ENCODE measurements at regions not wholly inside any gene's neighbourhood (a gene's known extent, or its start where the extent isn't known, plus 50 kb on each side); places are given as distances from the start of the nearest gene placed in this dataset.

GRCh38 chr17:77742579-77742978, 215.9 kb upstream of the TNRC6C start:
- no peak for ATAC-seq (ENCODE audit: low FRiP score)
- 82 to 91% methylated on average over 8 of the region's 8 CpGs for WGBS, 2 donors
- intact Hi-C loops (cut with DNase I) = no loop called here
- no peak overlapping the region for H3K27ac ChIP-seq (ENCODE audit: low read depth in 1 of 2, low read length in 2 of 2)
- no peaks in the 10 kb centered on the region for H3K27me3 ChIP-seq (ENCODE audit: control insufficient read depth in 1 of 2, insufficient read depth in 2 of 2, low read length in 1 of 2)
- H3K9me3 ChIP-seq (ENCODE audit: control insufficient read depth, low read length) = no peaks in the 10 kb centered on the region
- no peaks in the 10 kb centered on the region for H3K4me1 ChIP-seq (ENCODE audit: control insufficient read depth in 1 of 2, insufficient read depth in 2 of 2, low read length in 2 of 2)
- H3K36me3 ChIP-seq (ENCODE audit: control insufficient read depth in 1 of 2, insufficient read depth in 2 of 2, low read length in 1 of 2) = no peaks in the 10 kb centered on the region
- no peak overlapping the region for H3K4me3 ChIP-seq (ENCODE audit: low read length in 2 of 2)
- DNase-seq = no peak

GRCh38 chr17:77744066-77744988, 214.2 kb upstream of the TNRC6C start:
- Histone ChIP-seq H3K4me3 (ENCODE audit: low read length in 2 of 2) (no peak overlapping the region), H3K9me3 (ENCODE audit: control insufficient read depth, low read length) (no peaks in the 10 kb centered on the region), H3K27me3 (ENCODE audit: control insufficient read depth in 1 of 2, insufficient read depth in 2 of 2, low read length in 1 of 2) (no peaks in the 10 kb centered on the region), H3K36me3 (ENCODE audit: control insufficient read depth in 1 of 2, insufficient read depth in 2 of 2, low read length in 1 of 2) (no peaks in the 10 kb centered on the region), H3K27ac (ENCODE audit: low read depth in 1 of 2, low read length in 2 of 2) (no peak overlapping the region), H3K4me1 (ENCODE audit: control insufficient read depth in 1 of 2, insufficient read depth in 2 of 2, low read length in 2 of 2) (no peaks in the 10 kb centered on the region)
- DNase-seq = peak in 1 of 2 donors; percentile 80
- peak; percentile 72 for ATAC-seq (ENCODE audit: low FRiP score)
- intact Hi-C loops (cut with DNase I) = no loop called here
- 92% methylated on average over 21 of the region's 21 CpGs for WGBS, 2 donors

- Histone ChIP-seq H3K27ac (ENCODE audit: low read depth in 1 of 2, low read length in 2 of 2) (no peak overlapping the region), H3K9me3 (ENCODE audit: control insufficient read depth, low read length) (no peaks in the 10 kb centered on the region), H3K4me3 (ENCODE audit: low read length in 2 of 2) (no peak overlapping the region), H3K27me3 (ENCODE audit: control insufficient read depth in 1 of 2, insufficient read depth in 2 of 2, low read length in 1 of 2) (no peaks in the 10 kb centered on the region), H3K36me3 (ENCODE audit: control insufficient read depth in 1 of 2, insufficient read depth in 2 of 2, low read length in 1 of 2) (no peaks in the 10 kb centered on the region), H3K4me1 (ENCODE audit: control insufficient read depth in 1 of 2, insufficient read depth in 2 of 2, low read length in 2 of 2) (no peaks in the 10 kb centered on the region)
- WGBS, 2 donors = 95 to 100% methylated on average over 2 of the region's 2 CpGs
- no peak for DNase-seq
- ATAC-seq (ENCODE audit: low FRiP score) = no peak
- intact Hi-C loops (cut with DNase I) = no loop called here
Measured at GRCh38 chr17:77745702-77746101, 212.8 kb upstream of the TNRC6C start.

DNA sequence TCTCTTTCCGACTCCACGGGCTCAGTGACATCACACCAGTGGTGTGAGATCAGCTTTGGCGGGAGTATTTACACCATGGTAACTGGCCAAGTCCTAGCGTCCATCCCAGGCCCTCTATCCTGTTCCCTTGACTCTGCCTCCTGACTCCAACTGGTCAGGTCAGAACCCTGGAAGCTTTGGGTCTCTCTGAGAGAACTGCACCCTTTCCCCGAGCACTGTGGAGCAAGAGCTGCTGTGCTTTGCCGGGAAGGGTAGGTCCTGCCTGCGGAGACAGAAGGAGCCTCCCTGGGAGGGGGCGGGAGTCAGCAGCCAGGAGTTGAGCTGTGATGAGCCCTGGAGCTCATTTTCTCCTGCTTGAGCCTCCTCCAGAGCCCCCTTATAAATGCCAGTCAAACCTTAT, 212.1 kb upstream of the TNRC6C start:
- no peaks in the 10 kb centered on the region for H3K9me3 ChIP-seq (ENCODE audit: control insufficient read depth, low read length)
- no peaks in the 10 kb centered on the region for H3K4me1 ChIP-seq (ENCODE audit: control insufficient read depth in 1 of 2, insufficient read depth in 2 of 2, low read length in 2 of 2)
- intact Hi-C loops (cut with DNase I) = no loop called here
- H3K27ac ChIP-seq (ENCODE audit: low read depth in 1 of 2, low read length in 2 of 2) = no peak overlapping the region
- WGBS, 2 donors = 97 to 99% methylated on average over 8 of the region's 8 CpGs
- ATAC-seq (ENCODE audit: low FRiP score) = no peak
- no peaks in the 10 kb centered on the region for H3K27me3 ChIP-seq (ENCODE audit: control insufficient read depth in 1 of 2, insufficient read depth in 2 of 2, low read length in 1 of 2)
- H3K36me3 ChIP-seq (ENCODE audit: control insufficient read depth in 1 of 2, insufficient read depth in 2 of 2, low read length in 1 of 2) = no peaks in the 10 kb centered on the region
- H3K4me3 ChIP-seq (ENCODE audit: low read length in 2 of 2) = no peak overlapping the region
- DNase-seq = no peak

DNA sequence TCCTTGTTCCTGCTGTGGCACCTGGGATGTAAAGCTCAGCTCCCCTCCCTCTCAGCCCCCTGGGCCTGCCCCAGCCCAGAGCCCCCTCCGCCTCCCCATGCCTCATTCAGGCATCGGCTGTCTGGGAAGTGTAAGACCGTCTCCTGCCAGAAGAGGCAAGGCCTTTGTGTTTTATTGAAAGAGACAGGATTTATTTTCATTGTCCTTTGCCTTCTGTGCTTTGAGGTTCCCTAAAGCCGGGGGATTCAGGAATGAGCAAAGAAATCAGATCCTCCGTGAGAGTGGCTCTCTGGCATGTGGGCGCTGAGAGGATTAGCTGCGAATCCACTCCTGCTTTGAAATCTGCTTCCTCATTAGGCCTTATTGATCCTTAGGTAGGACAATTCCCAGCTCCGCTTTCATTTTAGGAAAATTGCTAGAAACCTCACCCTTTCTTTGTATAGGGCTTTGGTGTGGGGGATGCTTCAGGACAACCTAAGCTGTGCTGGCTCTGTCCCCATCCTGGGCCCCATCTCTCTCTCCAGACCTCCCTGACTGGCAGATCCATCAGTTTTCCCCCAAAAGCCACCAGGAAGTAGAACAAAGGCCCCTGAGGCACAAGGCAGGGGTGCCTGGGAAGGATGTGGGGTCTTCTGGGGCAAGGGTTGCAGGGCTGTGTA, 211.5 kb upstream of the TNRC6C start:
- ATAC-seq (ENCODE audit: low FRiP score) = no peak
- no peak overlapping the region for H3K4me3 ChIP-seq (ENCODE audit: low read length in 2 of 2)
- WGBS, 2 donors = 89 to 91% methylated on average over 8 of the region's 8 CpGs
- no peaks in the 10 kb centered on the region for H3K9me3 ChIP-seq (ENCODE audit: control insufficient read depth, low read length)
- no peak overlapping the region for H3K27ac ChIP-seq (ENCODE audit: low read depth in 1 of 2, low read length in 2 of 2)
- intact Hi-C loops (cut with DNase I) = no loop called here
- H3K27me3 ChIP-seq (ENCODE audit: control insufficient read depth in 1 of 2, insufficient read depth in 2 of 2, low read length in 1 of 2) = no peaks in the 10 kb centered on the region
- H3K4me1 ChIP-seq (ENCODE audit: control insufficient read depth in 1 of 2, insufficient read depth in 2 of 2, low read length in 2 of 2) = no peaks in the 10 kb centered on the region
- no peaks in the 10 kb centered on the region for H3K36me3 ChIP-seq (ENCODE audit: control insufficient read depth in 1 of 2, insufficient read depth in 2 of 2, low read length in 1 of 2)
- DNase-seq = no peak

- Histone ChIP-seq H3K4me1 (ENCODE audit: control insufficient read depth in 1 of 2, insufficient read depth in 2 of 2, low read length in 2 of 2) (no peaks in the 10 kb centered on the region), H3K27me3 (ENCODE audit: control insufficient read depth in 1 of 2, insufficient read depth in 2 of 2, low read length in 1 of 2) (no peaks in the 10 kb centered on the region), H3K27ac (ENCODE audit: low read depth in 1 of 2, low read length in 2 of 2) (no peak overlapping the region), H3K36me3 (ENCODE audit: control insufficient read depth in 1 of 2, insufficient read depth in 2 of 2, low read length in 1 of 2) (no peaks in the 10 kb centered on the region), H3K4me3 (ENCODE audit: low read length in 2 of 2) (no peak overlapping the region), H3K9me3 (ENCODE audit: control insufficient read depth, low read length) (no peaks in the 10 kb centered on the region)
- WGBS, 2 donors = 96 to 97% methylated on average over 7 of the region's 7 CpGs
- DNase-seq (no peak), ATAC-seq (ENCODE audit: low FRiP score) (no peak)
- intact Hi-C loops (cut with DNase I) = no loop called here
Measured at GRCh38 chr17:77748436-77748835, 210.1 kb upstream of the TNRC6C start.

GRCh38 chr17:77749321-77749751, 209.2 kb upstream of the TNRC6C start:
- DNase-seq = peak in 1 of 2 donors; percentile 45
- Histone ChIP-seq H3K27me3 (ENCODE audit: control insufficient read depth in 1 of 2, insufficient read depth in 2 of 2, low read length in 1 of 2) (no peaks in the 10 kb centered on the region), H3K4me3 (ENCODE audit: low read length in 2 of 2) (no peak overlapping the region), H3K36me3 (ENCODE audit: control insufficient read depth in 1 of 2, insufficient read depth in 2 of 2, low read length in 1 of 2) (no peaks in the 10 kb centered on the region), H3K4me1 (ENCODE audit: control insufficient read depth in 1 of 2, insufficient read depth in 2 of 2, low read length in 2 of 2) (no peaks in the 10 kb centered on the region), H3K9me3 (ENCODE audit: control insufficient read depth, low read length) (no peaks in the 10 kb centered on the region), H3K27ac (ENCODE audit: low read depth in 1 of 2, low read length in 2 of 2) (no peak overlapping the region)
- ATAC-seq (ENCODE audit: low FRiP score) = no peak
- WGBS, 2 donors = 93 to 96% methylated on average over 6 of the region's 6 CpGs
- intact Hi-C loops (cut with DNase I) = no loop called here

GRCh38 chr17:77749989-77750388, 208.5 kb upstream of the TNRC6C start:
- 93% methylated on average over 7 of the region's 7 CpGs for WGBS, 2 donors
- no peaks in the 10 kb centered on the region for H3K27me3 ChIP-seq (ENCODE audit: control insufficient read depth in 1 of 2, insufficient read depth in 2 of 2, low read length in 1 of 2)
- no peak for DNase-seq
- H3K27ac ChIP-seq (ENCODE audit: low read depth in 1 of 2, low read length in 2 of 2) = no peak overlapping the region
- no peaks in the 10 kb centered on the region for H3K36me3 ChIP-seq (ENCODE audit: control insufficient read depth in 1 of 2, insufficient read depth in 2 of 2, low read length in 1 of 2)
- ATAC-seq (ENCODE audit: low FRiP score) = no peak
- intact Hi-C loops (cut with DNase I) = no loop called here
- no peaks in the 10 kb centered on the region for H3K9me3 ChIP-seq (ENCODE audit: control insufficient read depth, low read length)
- H3K4me3 ChIP-seq (ENCODE audit: low read length in 2 of 2) = no peak overlapping the region
- H3K4me1 ChIP-seq (ENCODE audit: control insufficient read depth in 1 of 2, insufficient read depth in 2 of 2, low read length in 2 of 2) = no peaks in the 10 kb centered on the region
